CD4-positive, alpha-beta T cell treated with Interferon alpha-2 for 1 hour (primary cell): ENCODE measurements at regions not wholly inside any gene's neighbourhood (a gene's known extent, or its start where the extent isn't known, plus 50 kb on each side); places are given as distances from the start of the nearest gene placed in this dataset.

Source experiments
- DNase-seq, 2 donors: peaks; one replicate each; pipeline ENCODE4 v3.0.0-alpha.2; 2020 to 2022

DNA sequence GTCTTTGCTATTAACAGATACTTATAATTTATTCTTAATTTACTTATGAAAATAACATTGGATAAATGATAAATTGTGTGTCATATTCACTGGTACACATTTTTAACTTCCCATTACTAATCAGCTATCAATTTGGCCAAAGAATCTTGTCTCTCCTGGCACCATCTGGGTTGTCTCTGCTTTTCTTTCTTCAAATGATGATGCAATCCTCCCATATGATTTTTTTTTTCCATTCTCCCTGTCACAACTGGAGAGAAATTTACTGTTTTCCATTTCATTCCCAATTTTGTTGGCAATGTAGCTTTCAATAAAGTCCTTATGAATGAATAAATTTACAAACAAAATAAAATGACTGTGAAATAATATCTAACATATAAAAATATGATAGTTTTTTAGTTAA lies 743.7 kb upstream of the EPHA6 start:
- no peak for DNase-seq

DNA sequence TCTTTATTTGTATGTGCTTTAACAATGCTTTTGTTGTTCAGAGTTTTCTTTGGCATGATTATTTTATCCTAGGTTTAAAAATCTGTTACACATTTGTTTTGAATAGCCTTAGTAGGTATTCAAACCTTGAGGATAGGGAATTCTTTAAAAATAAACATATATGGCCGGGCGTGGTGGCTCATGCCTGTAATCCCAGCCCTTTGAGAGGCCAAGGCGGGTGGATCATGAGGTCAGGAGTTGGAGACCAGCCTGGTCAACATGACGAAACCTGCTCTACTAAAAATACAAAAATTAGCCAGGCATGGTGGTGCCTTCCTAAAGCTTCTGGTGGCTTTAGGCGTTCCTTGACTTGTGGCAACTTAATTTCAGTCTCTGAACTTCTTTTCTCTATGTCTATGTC lies 743.3 kb upstream of the EPHA6 start:
- no peak for DNase-seq

DNA sequence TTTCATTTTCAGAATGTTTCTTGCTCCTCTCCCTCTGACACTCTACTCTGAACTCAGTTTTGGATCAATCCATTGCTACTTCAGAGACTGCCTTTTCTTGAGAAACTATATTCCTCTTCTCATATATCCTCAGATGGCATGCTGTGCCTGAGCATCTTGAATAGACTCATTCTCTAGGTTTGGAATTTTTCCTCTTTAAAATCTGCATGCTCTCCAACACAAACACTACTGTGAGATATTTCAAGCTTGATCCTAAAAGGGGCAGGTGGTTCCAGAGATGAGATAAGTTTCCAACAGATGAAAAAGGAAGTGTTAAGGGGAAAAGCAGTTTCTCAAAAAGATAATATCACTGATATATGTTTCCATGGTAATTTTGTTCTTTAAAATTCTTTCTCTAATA lies 742.2 kb upstream of the EPHA6 start:
- no peak for DNase-seq

DNA sequence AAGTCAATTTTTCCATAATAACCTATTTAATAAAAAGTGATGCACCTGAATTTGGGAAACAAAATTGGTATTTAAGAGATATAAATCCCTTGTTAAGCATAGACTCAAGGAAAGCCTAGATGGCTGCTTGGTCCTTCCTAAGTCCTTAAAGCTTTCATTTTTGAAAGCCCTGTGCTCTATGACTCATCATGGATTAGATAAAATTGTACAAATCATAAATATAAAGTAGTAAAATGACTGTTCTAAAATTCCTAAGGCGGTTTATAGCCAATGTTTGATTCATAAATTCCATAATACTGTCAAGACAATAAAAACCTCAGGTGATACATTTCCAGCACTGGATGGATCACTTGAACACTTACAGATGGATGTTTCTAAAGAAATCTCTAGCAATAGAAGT lies 730.8 kb upstream of the EPHA6 start:
- DNase-seq, result no peak

DNA sequence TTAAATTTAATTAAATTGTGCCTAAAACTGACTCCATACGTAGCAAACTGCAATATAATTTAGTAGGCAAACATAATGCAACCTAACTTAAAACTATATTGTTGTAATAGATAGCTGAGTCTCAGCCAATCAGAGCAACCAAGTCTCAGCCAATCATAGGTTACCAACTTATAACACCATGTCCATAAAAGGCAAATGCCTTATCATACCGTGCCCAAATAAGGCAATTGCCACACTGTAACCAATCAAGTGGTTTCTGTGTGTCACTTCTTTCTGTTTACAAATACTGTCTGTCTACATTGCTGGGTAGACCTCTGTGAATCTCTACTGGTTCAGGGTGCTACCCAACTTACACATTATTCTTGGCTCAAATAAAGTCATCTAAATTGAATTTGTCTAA lies 728.4 kb upstream of the EPHA6 start:
- no peak for DNase-seq

DNA sequence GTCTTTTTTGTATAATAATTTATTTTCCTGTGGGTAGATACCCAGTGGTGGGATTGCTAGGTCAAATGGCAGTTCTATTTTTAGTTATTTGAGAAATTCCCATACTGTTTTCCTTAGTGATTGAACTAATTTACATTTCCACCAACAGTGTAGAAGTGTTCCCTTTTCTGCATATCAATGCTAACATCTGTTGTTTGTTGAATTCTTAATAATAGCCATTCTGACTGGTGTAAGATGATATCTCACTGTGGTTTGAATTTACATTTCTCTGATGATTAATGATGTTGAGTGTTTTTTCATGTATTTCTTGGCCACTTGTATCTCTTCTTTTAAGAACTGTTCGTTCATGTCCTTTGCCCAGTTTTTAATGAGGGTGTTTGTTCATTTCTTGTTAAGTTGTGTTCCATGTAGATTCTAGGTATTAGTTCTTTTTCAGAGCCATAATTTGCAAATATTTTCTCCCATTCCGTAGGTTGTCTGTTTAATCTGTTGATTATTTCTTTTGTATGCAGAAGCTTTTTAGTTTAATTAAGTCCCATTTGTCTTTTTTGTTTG lies 713.3 kb upstream of the EPHA6 start:
- no peak for DNase-seq

DNA sequence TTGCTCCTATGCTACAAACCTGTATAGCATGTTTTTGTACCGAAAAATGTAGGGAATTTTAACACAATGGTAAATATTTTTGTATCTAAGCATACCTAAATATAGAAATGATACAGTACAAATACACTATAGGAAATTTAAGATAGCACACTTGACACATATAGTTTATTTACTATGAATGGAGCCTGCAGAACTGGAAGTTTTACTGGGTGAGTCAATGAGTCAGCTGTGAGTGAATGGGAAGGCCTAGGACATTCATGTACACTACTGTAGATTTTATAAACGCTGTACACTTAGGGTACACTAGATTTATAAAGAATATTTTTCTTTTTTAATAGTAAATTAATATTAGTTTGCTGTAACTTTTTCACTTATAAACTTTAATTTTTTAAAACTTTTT lies 707.7 kb upstream of the EPHA6 start:
- DNase-seq, result no peak
